ENCODE measurements at regions not wholly inside any gene's neighbourhood (a gene's known extent, or its start where the extent isn't known, plus 50 kb on each side); places are given as distances from the start of the nearest gene placed in this dataset.

DNA sequence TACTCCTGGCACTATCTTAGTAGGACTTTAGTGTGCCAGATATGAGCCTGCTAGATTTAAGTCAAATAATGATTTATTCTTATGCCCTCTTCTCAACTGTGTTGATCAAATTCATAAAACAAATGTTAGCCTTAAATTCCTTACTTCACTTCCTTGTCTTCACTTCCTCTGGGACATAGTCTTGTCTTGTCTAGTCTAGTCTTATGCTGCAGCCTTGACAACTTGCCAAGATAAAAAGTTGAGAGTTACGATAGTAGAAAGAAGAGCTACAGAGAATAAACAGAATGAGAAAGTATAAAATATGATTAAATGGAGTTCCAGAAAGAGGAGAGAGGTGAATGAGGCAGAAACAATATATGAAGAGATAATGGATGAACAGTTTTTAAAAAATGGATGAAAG, 378.1 kb downstream of the DAD1 start:
- H3K9ac ChIP-seq (ENCODE audit: control insufficient read depth, insufficient read depth, low read length) = no peak overlapping the region
- CTCF ChIA-PET = interaction anchor here (1.1 to 1.9 kb wide), 3 partner anchors 10 to 48 kb away, joined by 3 to 9 read pairs (median 8); no protein-coding TSS in a partner anchor
- RAD21 ChIA-PET (ENCODE audit: unreplicated experiment) = no interaction called here
- POLR2A ChIA-PET = no interaction called here
- no peak for ATAC-seq
- H3K27ac ChIP-seq (ENCODE audit: control insufficient read depth, insufficient read depth) = no peak overlapping the region
- no peak overlapping the region for H3K4me2 ChIP-seq (ENCODE audit: control insufficient read depth, insufficient read depth)
- no peaks in the 10 kb centered on the region for H3K79me2 ChIP-seq (ENCODE audit: control insufficient read depth, insufficient read depth, low read length)
- no peak overlapping the region for H2AFZ ChIP-seq (ENCODE audit: control insufficient read depth, low read depth, low read length)
- intact Hi-C loops (cut with micrococcal nuclease; ENCODE audit: unreplicated experiment) (no loop called here), in situ Hi-C loops (cut with MboI) (no loop called here)
- H3K9me3 ChIP-seq (replicated peaks; ENCODE audit: control insufficient read depth, insufficient read depth, low read length) = no peaks in the 10 kb centered on the region
- H4K20me1 ChIP-seq (ENCODE audit: control insufficient read depth, insufficient read depth) = no peaks in the 10 kb centered on the region
- no TSS peak for BruUV-seq (replicated peaks)
- no peaks in the 10 kb centered on the region for H3K27me3 ChIP-seq (replicated peaks in 1 of 2; ENCODE audit: control insufficient read depth in 2 of 2, insufficient read depth in 2 of 2, low read length in 1 of 2)
- FAIRE-seq = no peak
- no peaks in the 10 kb centered on the region for H3K36me3 ChIP-seq (ENCODE audit: control insufficient read depth in 2 of 2, insufficient read depth in 2 of 2, low read length in 1 of 2)
- 36% methylated on average over 1 of the region's 1 CpG for WGBS (ENCODE audit: insufficient coverage, insufficient replicate concordance, low lambda C conversion rate, missing lambda C conversion rate)
- no peak for DNase-seq (ENCODE audit: low read depth, low spot score)
- H3K4me3 ChIP-seq = no peak overlapping the region
- H3K4me1 ChIP-seq (ENCODE audit: control insufficient read depth, insufficient read depth, low read length) = no peaks in the 10 kb centered on the region
- TF ChIP-seq SREBF1 (IDR thresholded peaks at IDR 0.05; ENCODE audit: low read length) (no peak), TAF1 (IDR thresholded peaks at IDR 0.05; ENCODE audit: borderline replicate concordance, low read depth, low read length) (no peak), SMARCA5 (IDR thresholded peaks at IDR 0.05) (no peak), MTA2 (IDR thresholded peaks at IDR 0.05; ENCODE audit: low read depth) (no peak), SPI1 (IDR thresholded peaks at IDR 0.05; ENCODE audit: borderline replicate concordance, insufficient read depth, low read depth, low read length) (no peak), RAD51 (IDR thresholded peaks at IDR 0.05) (no peak), SMAD5 (IDR thresholded peaks at IDR 0.05; ENCODE audit: low read depth) (no peak), TCF12 (IDR thresholded peaks at IDR 0.05; ENCODE audit: low read depth, low read length) (no peak), TCF7 (IDR thresholded peaks at IDR 0.05; ENCODE audit: borderline replicate concordance) (no peak), BCL11A (IDR thresholded peaks at IDR 0.05; ENCODE audit: low read depth, low read length) (no peak), SIX5 (IDR thresholded peaks at IDR 0.05; ENCODE audit: low read depth, low read length, severe bottlenecking) (no peak), NFYB (IDR thresholded peaks at IDR 0.05; ENCODE audit: insufficient read depth, low read depth, low read length) (no peak)
- TF ChIP-seq, protein P1, sequence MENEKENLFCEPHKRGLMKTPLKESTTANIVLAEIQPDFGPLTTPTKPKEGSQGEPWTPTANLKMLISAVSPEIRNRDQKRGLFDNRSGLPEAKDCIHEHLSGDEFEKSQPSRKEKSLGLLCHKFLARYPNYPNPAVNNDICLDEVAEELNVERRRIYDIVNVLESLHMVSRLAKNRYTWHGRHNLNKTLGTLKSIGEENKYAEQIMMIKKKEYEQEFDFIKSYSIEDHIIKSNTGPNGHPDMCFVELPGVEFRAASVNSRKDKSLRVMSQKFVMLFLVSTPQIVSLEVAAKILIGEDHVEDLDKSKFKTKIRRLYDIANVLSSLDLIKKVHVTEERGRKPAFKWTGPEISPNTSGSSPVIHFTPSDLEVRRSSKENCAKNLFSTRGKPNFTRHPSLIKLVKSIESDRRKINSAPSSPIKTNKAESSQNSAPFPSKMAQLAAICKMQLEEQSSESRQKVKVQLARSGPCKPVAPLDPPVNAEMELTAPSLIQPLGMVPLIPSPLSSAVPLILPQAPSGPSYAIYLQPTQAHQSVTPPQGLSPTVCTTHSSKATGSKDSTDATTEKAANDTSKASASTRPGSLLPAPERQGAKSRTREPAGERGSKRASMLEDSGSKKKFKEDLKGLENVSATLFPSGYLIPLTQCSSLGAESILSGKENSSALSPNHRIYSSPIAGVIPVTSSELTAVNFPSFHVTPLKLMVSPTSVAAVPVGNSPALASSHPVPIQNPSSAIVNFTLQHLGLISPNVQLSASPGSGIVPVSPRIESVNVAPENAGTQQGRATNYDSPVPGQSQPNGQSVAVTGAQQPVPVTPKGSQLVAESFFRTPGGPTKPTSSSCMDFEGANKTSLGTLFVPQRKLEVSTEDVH (IDR thresholded peaks at IDR 0.05; ENCODE audit: low read depth, partially characterized antibody) = no peak
- TF ChIP-seq, protein P2, sequence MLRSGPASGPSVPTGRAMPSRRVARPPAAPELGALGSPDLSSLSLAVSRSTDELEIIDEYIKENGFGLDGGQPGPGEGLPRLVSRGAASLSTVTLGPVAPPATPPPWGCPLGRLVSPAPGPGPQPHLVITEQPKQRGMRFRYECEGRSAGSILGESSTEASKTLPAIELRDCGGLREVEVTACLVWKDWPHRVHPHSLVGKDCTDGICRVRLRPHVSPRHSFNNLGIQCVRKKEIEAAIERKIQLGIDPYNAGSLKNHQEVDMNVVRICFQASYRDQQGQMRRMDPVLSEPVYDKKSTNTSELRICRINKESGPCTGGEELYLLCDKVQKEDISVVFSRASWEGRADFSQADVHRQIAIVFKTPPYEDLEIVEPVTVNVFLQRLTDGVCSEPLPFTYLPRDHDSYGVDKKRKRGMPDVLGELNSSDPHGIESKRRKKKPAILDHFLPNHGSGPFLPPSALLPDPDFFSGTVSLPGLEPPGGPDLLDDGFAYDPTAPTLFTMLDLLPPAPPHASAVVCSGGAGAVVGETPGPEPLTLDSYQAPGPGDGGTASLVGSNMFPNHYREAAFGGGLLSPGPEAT (IDR thresholded peaks at IDR 0.05; ENCODE audit: low read depth) = no peak
- SMC1A ChIA-PET (ENCODE audit: uncharacterized antibody, unreplicated experiment) = interaction anchor here (1.6 kb wide), 1 partner anchor 10 kb away, joined by 6 read pairs; no protein-coding TSS in a partner anchor
